ENCODE measurements at regions not wholly inside any gene's neighbourhood (a gene's known extent, or its start where the extent isn't known, plus 50 kb on each side); places are given as distances from the start of the nearest gene placed in this dataset.

DNA sequence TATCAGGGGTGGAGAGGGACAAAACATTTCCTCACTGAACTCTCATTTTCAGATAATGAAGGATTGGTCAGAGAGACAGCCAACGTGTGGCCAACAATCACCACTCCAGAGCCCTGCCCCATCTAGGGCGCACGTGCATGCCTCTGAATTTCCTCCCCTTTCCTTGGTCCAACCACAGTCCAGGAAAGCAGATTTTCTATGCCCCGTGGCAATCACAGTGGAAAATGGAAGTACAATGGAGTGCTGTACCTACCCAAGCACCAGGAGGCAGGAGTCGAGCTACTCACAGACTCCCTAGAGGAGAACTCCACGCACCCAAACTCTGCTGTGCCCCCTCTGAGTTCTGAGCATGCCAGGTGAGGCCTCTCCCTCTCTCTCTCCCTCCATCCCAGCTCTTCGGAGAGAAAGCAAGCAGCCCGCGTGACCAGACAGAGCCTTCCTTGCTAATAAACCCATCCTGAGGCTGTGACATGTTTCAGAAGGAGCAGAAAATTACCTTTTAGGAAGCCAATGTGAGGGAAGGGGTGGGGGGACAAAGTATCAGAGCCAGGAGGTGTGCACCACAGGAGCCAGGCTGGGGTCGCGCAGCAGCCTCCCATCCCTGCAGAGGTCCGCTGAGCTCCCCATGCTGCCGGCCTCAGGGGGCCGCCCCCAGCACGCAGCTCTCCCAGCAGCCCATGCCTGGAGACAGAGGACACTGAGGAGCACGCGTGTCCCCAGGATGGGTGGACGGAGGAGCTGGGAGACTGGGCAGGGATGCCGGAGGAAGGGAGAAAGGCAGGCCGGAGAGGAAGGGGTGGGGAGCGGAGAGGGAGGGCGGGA, 73.4 kb downstream of the PITPNM2 start:
- TF ChIP-seq, protein P1, sequence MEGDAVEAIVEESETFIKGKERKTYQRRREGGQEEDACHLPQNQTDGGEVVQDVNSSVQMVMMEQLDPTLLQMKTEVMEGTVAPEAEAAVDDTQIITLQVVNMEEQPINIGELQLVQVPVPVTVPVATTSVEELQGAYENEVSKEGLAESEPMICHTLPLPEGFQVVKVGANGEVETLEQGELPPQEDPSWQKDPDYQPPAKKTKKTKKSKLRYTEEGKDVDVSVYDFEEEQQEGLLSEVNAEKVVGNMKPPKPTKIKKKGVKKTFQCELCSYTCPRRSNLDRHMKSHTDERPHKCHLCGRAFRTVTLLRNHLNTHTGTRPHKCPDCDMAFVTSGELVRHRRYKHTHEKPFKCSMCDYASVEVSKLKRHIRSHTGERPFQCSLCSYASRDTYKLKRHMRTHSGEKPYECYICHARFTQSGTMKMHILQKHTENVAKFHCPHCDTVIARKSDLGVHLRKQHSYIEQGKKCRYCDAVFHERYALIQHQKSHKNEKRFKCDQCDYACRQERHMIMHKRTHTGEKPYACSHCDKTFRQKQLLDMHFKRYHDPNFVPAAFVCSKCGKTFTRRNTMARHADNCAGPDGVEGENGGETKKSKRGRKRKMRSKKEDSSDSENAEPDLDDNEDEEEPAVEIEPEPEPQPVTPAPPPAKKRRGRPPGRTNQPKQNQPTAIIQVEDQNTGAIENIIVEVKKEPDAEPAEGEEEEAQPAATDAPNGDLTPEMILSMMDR (IDR thresholded peaks at IDR 0.05), result no peak
- no peak for TF ChIP-seq POLR2A (IDR thresholded peaks at IDR 0.05)

All from Peyer's patch (tissue), 4 donors.